ENCODE measurements at regions not wholly inside any gene's neighbourhood (a gene's known extent, or its start where the extent isn't known, plus 50 kb on each side); places are given as distances from the start of the nearest gene placed in this dataset.

- no peak for DNase-seq
- POLR2A ChIA-PET: no interaction called here
Observed at GRCh38 chr2:71811726-71812125, 335.9 kb downstream of the CYP26B1 start.

GRCh38 chr2:71811157-71811556 lies 336.5 kb downstream of the CYP26B1 start:
- ATAC-seq (ENCODE audit: low read depth) (no peak), DNase-seq (no peak)
- no peaks in the 10 kb centered on the region for H3K36me3 Mint-ChIP-seq
- H3K27ac Mint-ChIP-seq: no peak overlapping the region
- POLR2A ChIA-PET: no interaction called here
- H3K4me3 Mint-ChIP-seq: no peak overlapping the region
- H3K9me3 Mint-ChIP-seq: no peaks in the 10 kb centered on the region
- no peaks in the 10 kb centered on the region for H3K4me1 Mint-ChIP-seq
- H3K27me3 Mint-ChIP-seq: peaks cover 5% of the 10 kb centered on the region

More at GRCh38 chr2:71811726-71812125, 335.9 kb downstream of the CYP26B1 start:
- Mint-ChIP-seq H3K4me1 (no peaks in the 10 kb centered on the region), H3K27me3 (peaks cover 5% of the 10 kb centered on the region), H3K9me3 (no peaks in the 10 kb centered on the region), H3K27ac (no peak overlapping the region), H3K4me3 (no peak overlapping the region), H3K36me3 (no peaks in the 10 kb centered on the region)
- ATAC-seq (ENCODE audit: low read depth): no peak

- POLR2A ChIA-PET: no interaction called here
- Mint-ChIP-seq H3K27ac (no peak overlapping the region), H3K4me1 (no peaks in the 10 kb centered on the region), H3K4me3 (no peak overlapping the region), H3K36me3 (no peaks in the 10 kb centered on the region), H3K9me3 (no peaks in the 10 kb centered on the region), H3K27me3 (peaks cover 4% of the 10 kb centered on the region)
- DNase-seq: no peak
- ATAC-seq (ENCODE audit: low read depth): no peak
Observed at GRCh38 chr2:71807581-71808451, 339.8 kb downstream of the CYP26B1 start.

- ATAC-seq (ENCODE audit: low read depth): no peak
- POLR2A ChIA-PET: no interaction called here
- no peak overlapping the region for H3K27ac Mint-ChIP-seq
- no peaks in the 10 kb centered on the region for H3K36me3 Mint-ChIP-seq
- no peaks in the 10 kb centered on the region for H3K9me3 Mint-ChIP-seq
- no peaks in the 10 kb centered on the region for H3K4me1 Mint-ChIP-seq
- no peak overlapping the region for H3K4me3 Mint-ChIP-seq
- peaks cover 4% of the 10 kb centered on the region for H3K27me3 Mint-ChIP-seq
- no peak for DNase-seq
Observed at GRCh38 chr2:71806432-71806831, 341.2 kb downstream of the CYP26B1 start.

- Mint-ChIP-seq H3K36me3 (no peaks in the 10 kb centered on the region), H3K4me1 (no peaks in the 10 kb centered on the region), H3K4me3 (no peak overlapping the region), H3K27ac (no peak overlapping the region), H3K27me3 (peaks cover 4% of the 10 kb centered on the region), H3K9me3 (no peaks in the 10 kb centered on the region)
- DNase-seq (no peak), ATAC-seq (ENCODE audit: low read depth) (no peak)
- POLR2A ChIA-PET: no interaction called here
Observed at GRCh38 chr2:71804281-71804751, 343.3 kb downstream of the CYP26B1 start.

- DNase-seq (no peak), ATAC-seq (ENCODE audit: low read depth) (no peak)
- Mint-ChIP-seq H3K4me3 (no peak overlapping the region), H3K36me3 (no peaks in the 10 kb centered on the region), H3K27me3 (peaks cover 2% of the 10 kb centered on the region), H3K4me1 (no peaks in the 10 kb centered on the region), H3K9me3 (no peaks in the 10 kb centered on the region), H3K27ac (no peak overlapping the region)
- POLR2A ChIA-PET: no interaction called here
Observed at GRCh38 chr2:71803398-71803797, 344.3 kb downstream of the CYP26B1 start.

- no peaks in the 10 kb centered on the region for H3K36me3 Mint-ChIP-seq
- ATAC-seq (ENCODE audit: low read depth) (no peak), DNase-seq (no peak)
- H3K27ac Mint-ChIP-seq: no peak overlapping the region
- POLR2A ChIA-PET: no interaction called here
- H3K4me1 Mint-ChIP-seq: no peaks in the 10 kb centered on the region
- no peaks in the 10 kb centered on the region for H3K9me3 Mint-ChIP-seq
- no peak overlapping the region for H3K4me3 Mint-ChIP-seq
- peaks cover 2% of the 10 kb centered on the region for H3K27me3 Mint-ChIP-seq
Observed at GRCh38 chr2:71802556-71802955, 345.1 kb downstream of the CYP26B1 start.

- H3K27me3 Mint-ChIP-seq: peaks cover 2% of the 10 kb centered on the region
- H3K27ac Mint-ChIP-seq: no peak overlapping the region
- no peak for DNase-seq
- no peaks in the 10 kb centered on the region for H3K9me3 Mint-ChIP-seq
- no peaks in the 10 kb centered on the region for H3K4me1 Mint-ChIP-seq
- no peak overlapping the region for H3K4me3 Mint-ChIP-seq
- POLR2A ChIA-PET: no interaction called here
- no peak for ATAC-seq (ENCODE audit: low read depth)
- no peaks in the 10 kb centered on the region for H3K36me3 Mint-ChIP-seq
Observed at GRCh38 chr2:71801969-71802368, 345.7 kb downstream of the CYP26B1 start.

- H3K4me3 Mint-ChIP-seq: no peak overlapping the region
- DNase-seq: no peak
- H3K36me3 Mint-ChIP-seq: no peaks in the 10 kb centered on the region
- no peak for ATAC-seq (ENCODE audit: low read depth)
- peaks cover 2% of the 10 kb centered on the region for H3K27me3 Mint-ChIP-seq
- no peaks in the 10 kb centered on the region for H3K4me1 Mint-ChIP-seq
- no peaks in the 10 kb centered on the region for H3K9me3 Mint-ChIP-seq
- H3K27ac Mint-ChIP-seq: no peak overlapping the region
- POLR2A ChIA-PET: no interaction called here
Observed at GRCh38 chr2:71801556-71801955, 346.1 kb downstream of the CYP26B1 start.

GRCh38 chr2:71800851-71801250 lies 346.8 kb downstream of the CYP26B1 start:
- H3K9me3 Mint-ChIP-seq: no peaks in the 10 kb centered on the region

GRCh38 chr2:71800106-71800809 lies 346.9 kb downstream of the DYSF start:
- DNase-seq: no peak
- peaks cover 2% of the 10 kb centered on the region for H3K27me3 Mint-ChIP-seq
- ATAC-seq (ENCODE audit: low read depth): no peak
- POLR2A ChIA-PET: no interaction called here
- H3K9me3 Mint-ChIP-seq: no peaks in the 10 kb centered on the region
- H3K4me3 Mint-ChIP-seq: no peak overlapping the region
- no peaks in the 10 kb centered on the region for H3K4me1 Mint-ChIP-seq
- no peaks in the 10 kb centered on the region for H3K36me3 Mint-ChIP-seq
- H3K27ac Mint-ChIP-seq: no peak overlapping the region

More at GRCh38 chr2:71800851-71801250, 346.8 kb downstream of the CYP26B1 start:
- POLR2A ChIA-PET: no interaction called here
- DNase-seq (no peak), ATAC-seq (ENCODE audit: low read depth) (no peak)
- no peaks in the 10 kb centered on the region for H3K36me3 Mint-ChIP-seq
- no peaks in the 10 kb centered on the region for H3K4me1 Mint-ChIP-seq
- H3K27ac Mint-ChIP-seq: no peak overlapping the region
- H3K27me3 Mint-ChIP-seq: peaks cover 2% of the 10 kb centered on the region
- H3K4me3 Mint-ChIP-seq: no peak overlapping the region

GRCh38 chr2:71799013-71799575 lies 345.7 kb downstream of the DYSF start:
- no peaks in the 10 kb centered on the region for H3K4me1 Mint-ChIP-seq
- POLR2A ChIA-PET: no interaction called here
- no peaks in the 10 kb centered on the region for H3K27me3 Mint-ChIP-seq
- ATAC-seq (ENCODE audit: low read depth) (no peak), DNase-seq (no peak)
- no peak overlapping the region for H3K4me3 Mint-ChIP-seq
- H3K36me3 Mint-ChIP-seq: no peaks in the 10 kb centered on the region
- H3K27ac Mint-ChIP-seq: no peak overlapping the region
- H3K9me3 Mint-ChIP-seq: no peaks in the 10 kb centered on the region

- H3K9me3 Mint-ChIP-seq: no peaks in the 10 kb centered on the region
- ATAC-seq (ENCODE audit: low read depth): no peak
- H3K27me3 Mint-ChIP-seq: no peaks in the 10 kb centered on the region
- H3K4me1 Mint-ChIP-seq: no peaks in the 10 kb centered on the region
- POLR2A ChIA-PET: no interaction called here
- no peaks in the 10 kb centered on the region for H3K36me3 Mint-ChIP-seq
- DNase-seq: no peak
- H3K4me3 Mint-ChIP-seq: no peak overlapping the region
- H3K27ac Mint-ChIP-seq: no peak overlapping the region
Observed at GRCh38 chr2:71798266-71799012, 345.1 kb downstream of the DYSF start.

Data from activated naive CD8-positive, alpha-beta T cell treated with anti-CD3 and anti-CD28 coated beads, Interleukin-2, amount 10 ng/mL, durations not matched to agents 7 days and 5 days (primary cell).